ENCODE measurements at regions not wholly inside any gene's neighbourhood (a gene's known extent, or its start where the extent isn't known, plus 50 kb on each side); places are given as distances from the start of the nearest gene placed in this dataset.
"Not testable (repeated sequence)": the region's sequence is repeated elsewhere in the genome, so short reads cannot be mapped to it uniquely, and the experiment has no call there.

GRCh38 chr2:175601969-175602368 lies 400.1 kb downstream of the LNPK start:
- no peak for DNase-seq

- no peak for DNase-seq
Measured at GRCh38 chr2:175599966-175600831, 401.9 kb downstream of the LNPK start.

- DNase-seq: no peak
Measured at GRCh38 chr2:175597286-175597685, 404.8 kb downstream of the LNPK start.

GRCh38 chr2:175595139-175595538 lies 406.9 kb downstream of the LNPK start:
- DNase-seq: no peak

GRCh38 chr2:175593686-175594525 lies 408.2 kb downstream of the LNPK start:
- not testable (repeated sequence) for DNase-seq

- DNase-seq: not testable (repeated sequence)
Measured at GRCh38 chr2:175588213-175588612, 406.7 kb upstream of the ATP5MC3 start.

GRCh38 chr2:175585496-175585895 lies 404.0 kb upstream of the ATP5MC3 start:
- DNase-seq: no peak

- DNase-seq: no peak
Measured at GRCh38 chr2:175580652-175581051, 399.1 kb upstream of the ATP5MC3 start.

GRCh38 chr2:175579646-175580045 lies 398.1 kb upstream of the ATP5MC3 start:
- no peak for DNase-seq

- DNase-seq: no peak
Measured at GRCh38 chr2:175577368-175577970, 396.0 kb upstream of the ATP5MC3 start.

GRCh38 chr2:175576875-175577274 lies 395.4 kb upstream of the ATP5MC3 start:
- no peak for DNase-seq

- no peak for DNase-seq
Measured at GRCh38 chr2:175576270-175576669, 394.8 kb upstream of the ATP5MC3 start.

GRCh38 chr2:175575346-175576258 lies 394.1 kb upstream of the ATP5MC3 start:
- peak in 1 of 5 experiments; percentile 43 for DNase-seq

- DNase-seq: no peak
Measured at GRCh38 chr2:175574069-175574468, 392.6 kb upstream of the ATP5MC3 start.

- no peak for DNase-seq
Measured at GRCh38 chr2:175571078-175571653, 389.7 kb upstream of the ATP5MC3 start.

- DNase-seq: no peak
Measured at GRCh38 chr2:175568109-175568730, 386.7 kb upstream of the ATP5MC3 start.

- peak in 1 of 5 experiments; percentile 16 for DNase-seq
Measured at GRCh38 chr2:175567435-175568061, 386.0 kb upstream of the ATP5MC3 start.

GRCh38 chr2:175560521-175561169 lies 379.1 kb upstream of the ATP5MC3 start:
- no peak for DNase-seq

GRCh38 chr2:175559613-175560012 lies 378.1 kb upstream of the ATP5MC3 start:
- no peak for DNase-seq

GRCh38 chr2:175557810-175558377 lies 376.4 kb upstream of the ATP5MC3 start:
- DNase-seq: no peak

Data from T-helper 2 cell (primary cell).